Choroid plexus epithelial cell (primary cell): ENCODE measurements at regions not wholly inside any gene's neighbourhood (a gene's known extent, or its start where the extent isn't known, plus 50 kb on each side); places are given as distances from the start of the nearest gene placed in this dataset.

Experiments
- DNase-seq: peaks from one replicate; pipeline ENCODE4 v3.0.0-alpha.2; 2010; ENCODE audit warnings: low read depth
- H3K4me3 ChIP-seq: 2 replicates; pipeline ENCODE4 v1.5.1; 2011; ENCODE audit warnings: low read depth, mild to moderate bottlenecking, control low read depth, low read length, moderate library complexity
- TF ChIP-seq, protein P1 (sequence below): conservative IDR thresholded peaks from 2 replicates; pipeline ENCODE4 v1.5.1; 2011; ENCODE audit warnings: low read depth, mild to moderate bottlenecking, control low read depth, inconsistent platforms, low read length, moderate library complexity

DNA sequence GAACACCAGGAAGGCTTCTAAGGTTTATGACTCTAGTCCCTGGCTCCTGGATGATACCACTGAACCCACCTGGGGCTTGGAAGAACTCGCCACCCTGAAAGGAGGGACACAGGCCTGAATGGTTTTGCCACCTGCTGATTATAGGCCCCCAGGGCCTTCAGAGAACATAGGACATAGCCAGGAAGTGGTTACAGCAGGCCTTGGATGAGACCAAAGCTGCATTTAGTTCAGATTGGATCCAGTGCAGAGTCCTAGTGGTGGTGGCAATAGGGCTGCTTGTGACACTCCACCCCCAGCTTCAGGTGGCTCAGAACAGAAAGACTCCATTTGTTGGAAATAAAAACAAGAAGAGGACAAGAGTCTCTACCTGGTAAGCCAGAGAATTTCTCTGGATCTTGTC, 101.6 kb upstream of the PLPPR5 start:
- no peak overlapping the region for H3K4me3 ChIP-seq
- TF ChIP-seq, protein P1, sequence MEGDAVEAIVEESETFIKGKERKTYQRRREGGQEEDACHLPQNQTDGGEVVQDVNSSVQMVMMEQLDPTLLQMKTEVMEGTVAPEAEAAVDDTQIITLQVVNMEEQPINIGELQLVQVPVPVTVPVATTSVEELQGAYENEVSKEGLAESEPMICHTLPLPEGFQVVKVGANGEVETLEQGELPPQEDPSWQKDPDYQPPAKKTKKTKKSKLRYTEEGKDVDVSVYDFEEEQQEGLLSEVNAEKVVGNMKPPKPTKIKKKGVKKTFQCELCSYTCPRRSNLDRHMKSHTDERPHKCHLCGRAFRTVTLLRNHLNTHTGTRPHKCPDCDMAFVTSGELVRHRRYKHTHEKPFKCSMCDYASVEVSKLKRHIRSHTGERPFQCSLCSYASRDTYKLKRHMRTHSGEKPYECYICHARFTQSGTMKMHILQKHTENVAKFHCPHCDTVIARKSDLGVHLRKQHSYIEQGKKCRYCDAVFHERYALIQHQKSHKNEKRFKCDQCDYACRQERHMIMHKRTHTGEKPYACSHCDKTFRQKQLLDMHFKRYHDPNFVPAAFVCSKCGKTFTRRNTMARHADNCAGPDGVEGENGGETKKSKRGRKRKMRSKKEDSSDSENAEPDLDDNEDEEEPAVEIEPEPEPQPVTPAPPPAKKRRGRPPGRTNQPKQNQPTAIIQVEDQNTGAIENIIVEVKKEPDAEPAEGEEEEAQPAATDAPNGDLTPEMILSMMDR: no peak
- DNase-seq: no peak

DNA sequence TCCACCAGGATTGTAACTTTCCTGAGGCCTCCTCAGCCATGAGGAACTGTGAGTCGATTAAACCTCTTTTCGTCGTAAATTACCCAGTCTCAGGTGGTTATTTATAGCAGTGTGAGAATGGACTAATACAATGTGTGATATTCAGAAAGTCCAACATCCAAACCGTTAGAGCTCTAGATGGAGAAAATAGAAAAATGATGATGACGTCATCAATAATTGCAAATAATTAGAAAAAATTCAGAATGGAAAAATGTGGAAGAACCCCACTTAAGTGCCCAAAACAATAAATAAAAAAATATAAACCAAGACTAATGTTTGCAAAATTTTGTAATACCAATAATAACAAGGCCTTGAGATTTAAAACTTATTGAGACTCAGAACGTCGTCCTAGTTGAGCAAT, 103.0 kb upstream of the PLPPR5 start:
- TF ChIP-seq, protein P1: no peak
- DNase-seq: no peak
- no peak overlapping the region for H3K4me3 ChIP-seq

DNA sequence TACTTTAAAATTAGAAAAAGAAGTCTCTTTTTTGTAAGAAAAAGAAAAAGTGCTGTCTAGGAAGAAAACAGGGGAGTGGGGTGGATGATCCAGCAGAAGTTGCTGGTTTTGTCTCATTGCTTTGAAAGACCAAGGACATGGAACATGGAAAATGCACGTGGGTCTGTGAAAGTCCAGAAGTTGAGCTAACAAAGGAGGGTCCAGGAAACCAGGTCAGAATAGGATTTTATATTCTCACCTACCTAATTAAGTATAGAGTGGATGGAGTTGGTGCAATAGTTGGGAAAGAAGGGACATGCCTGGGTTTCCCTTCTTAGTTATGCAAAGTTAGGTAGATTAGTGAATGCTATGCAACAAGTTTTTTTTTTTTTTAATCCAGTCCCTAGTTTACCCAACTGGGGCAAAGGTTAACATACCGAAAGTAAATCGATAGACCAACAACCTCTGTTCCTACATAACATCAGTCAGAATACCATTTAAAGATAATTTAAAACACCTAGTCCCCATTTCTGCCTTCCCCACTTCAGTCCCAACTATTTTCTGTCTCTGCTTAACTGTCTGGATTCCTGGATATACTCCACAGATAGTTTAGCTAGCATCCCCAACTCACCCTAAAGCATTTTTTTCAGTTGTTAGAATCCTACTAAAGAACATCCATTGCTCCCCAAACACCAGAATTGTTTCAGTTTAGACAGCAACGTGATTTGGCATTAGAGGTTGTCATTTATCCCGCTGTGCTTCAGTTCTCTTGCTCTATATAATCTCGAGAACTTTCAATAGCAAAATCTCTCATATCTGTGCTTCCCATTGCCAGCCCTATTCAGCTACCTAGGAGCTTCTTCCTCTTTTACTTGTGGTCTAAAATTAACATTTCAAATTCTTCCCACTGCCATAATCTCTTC, 105.7 kb upstream of the PLPPR5 start:
- TF ChIP-seq, protein P1: no peak
- H3K4me3 ChIP-seq: no peak overlapping the region
- DNase-seq: no peak

DNA sequence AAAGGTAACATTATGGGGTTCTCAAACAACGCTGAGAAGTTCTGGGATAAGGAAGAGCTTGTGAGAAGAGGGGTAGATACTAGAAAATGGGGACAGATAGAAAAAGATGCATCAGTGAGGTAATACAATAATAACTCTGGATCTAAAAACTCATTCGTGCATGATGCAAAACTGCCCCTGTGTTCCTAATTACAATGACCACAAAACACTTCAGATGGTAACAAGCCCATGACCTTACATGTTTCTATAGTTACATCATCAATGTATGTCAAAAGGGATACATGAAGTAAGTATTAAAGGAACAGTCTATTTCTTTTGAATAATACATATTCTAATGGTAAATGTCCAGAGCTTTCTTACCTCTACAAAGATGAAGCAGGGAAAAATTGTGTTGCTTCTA, 110.6 kb upstream of the PLPPR5 start:
- TF ChIP-seq, protein P1: no peak
- DNase-seq: no peak
- H3K4me3 ChIP-seq: no peak overlapping the region

DNA sequence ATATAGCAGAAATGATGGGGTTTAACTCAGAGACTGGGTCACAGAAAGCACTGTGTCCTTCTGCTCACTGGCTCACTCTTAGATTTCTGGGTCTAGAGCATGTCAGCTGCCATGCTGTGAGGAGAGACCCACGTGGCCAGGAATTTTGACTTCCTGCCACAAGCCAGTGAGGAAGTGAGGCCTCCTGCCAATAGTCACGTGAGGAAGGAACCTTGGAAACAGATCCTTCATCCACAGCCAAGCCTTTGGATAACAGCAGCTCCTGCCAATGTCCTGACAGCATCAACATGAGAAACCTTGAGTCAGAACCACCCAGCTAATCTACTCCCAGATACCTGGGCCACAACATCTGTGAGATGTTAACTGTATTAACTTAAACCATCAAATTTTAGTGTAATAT, 114.5 kb upstream of the PLPPR5 start:
- H3K4me3 ChIP-seq: no peak overlapping the region
- no peak for DNase-seq
- TF ChIP-seq, protein P1: no peak

DNA sequence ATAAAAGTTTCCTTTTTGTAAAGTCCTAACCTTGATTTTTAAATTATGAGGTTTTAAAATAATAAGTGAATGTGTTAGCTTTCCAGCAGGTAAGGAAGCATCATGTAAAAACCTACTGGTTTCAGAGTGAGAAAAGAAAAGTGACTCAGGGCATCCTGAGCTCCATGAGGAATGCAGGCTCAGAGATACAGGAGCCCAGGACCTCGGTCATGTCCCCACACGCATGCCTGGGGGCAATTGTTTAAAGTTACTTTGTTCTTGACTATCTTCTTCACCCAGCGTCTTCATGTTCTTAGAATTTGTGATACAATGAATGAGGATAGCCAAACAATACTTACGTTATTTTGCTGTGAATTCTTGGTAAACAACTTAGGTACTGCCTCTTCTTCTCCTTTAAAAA, 117.4 kb upstream of the PLPPR5 start:
- TF ChIP-seq, protein P1: no peak
- DNase-seq: no peak
- H3K4me3 ChIP-seq: no peak overlapping the region

DNA sequence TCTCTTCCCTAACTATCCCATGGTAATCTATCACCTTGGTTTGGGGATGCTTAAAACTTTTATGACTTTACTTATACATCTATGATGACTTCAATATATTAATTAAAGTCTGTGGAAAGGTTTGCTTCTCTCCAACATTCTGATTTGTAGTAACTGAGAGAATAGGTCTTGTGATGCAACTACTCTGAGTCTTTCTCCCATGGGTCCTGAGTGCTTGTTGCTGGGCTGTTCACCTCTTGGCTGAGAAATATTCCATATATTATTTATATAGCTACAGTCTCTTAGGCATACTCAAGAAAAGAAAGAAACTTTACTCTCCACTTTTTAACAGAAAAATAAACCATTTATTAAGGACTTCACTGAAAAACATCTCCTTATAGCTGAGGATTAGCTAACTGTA, 119.3 kb upstream of the PLPPR5 start:
- H3K4me3 ChIP-seq: no peak overlapping the region
- TF ChIP-seq, protein P1: no peak
- DNase-seq: no peak
